HG03565 (cell line): ENCODE measurements at regions not wholly inside any gene's neighbourhood (a gene's known extent, or its start where the extent isn't known, plus 50 kb on each side); places are given as distances from the start of the nearest gene placed in this dataset.

Experiments
- ATAC-seq: cut with Tn5 transposase; IDR thresholded peaks from one replicate; pipeline ENCODE4 v1.9.1; 2021; ENCODE audit warnings: mild to moderate bottlenecking, moderate library complexity; ENCODE audit not compliant: unreplicated experiment

DNA sequence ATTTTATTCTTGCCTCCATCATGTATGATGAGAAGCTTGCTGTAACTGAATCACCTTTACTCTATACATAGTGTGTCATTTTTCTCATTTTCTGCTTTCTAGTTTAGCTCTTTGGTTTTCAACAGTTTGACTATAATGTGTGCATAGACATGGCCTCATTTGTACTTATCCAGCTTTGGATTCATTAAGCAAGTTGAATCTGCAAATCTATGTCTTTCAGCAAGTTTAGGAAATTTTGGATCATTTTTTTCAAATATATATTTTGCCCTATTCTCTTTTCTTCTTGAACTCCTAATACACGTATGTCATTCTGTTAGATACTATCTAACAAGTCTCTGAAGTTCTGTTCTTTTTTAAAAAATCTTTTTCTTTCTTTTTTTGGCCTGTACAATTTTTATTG lies 57.8 kb downstream of the PRLHR start:
- ATAC-seq = no peak

DNA sequence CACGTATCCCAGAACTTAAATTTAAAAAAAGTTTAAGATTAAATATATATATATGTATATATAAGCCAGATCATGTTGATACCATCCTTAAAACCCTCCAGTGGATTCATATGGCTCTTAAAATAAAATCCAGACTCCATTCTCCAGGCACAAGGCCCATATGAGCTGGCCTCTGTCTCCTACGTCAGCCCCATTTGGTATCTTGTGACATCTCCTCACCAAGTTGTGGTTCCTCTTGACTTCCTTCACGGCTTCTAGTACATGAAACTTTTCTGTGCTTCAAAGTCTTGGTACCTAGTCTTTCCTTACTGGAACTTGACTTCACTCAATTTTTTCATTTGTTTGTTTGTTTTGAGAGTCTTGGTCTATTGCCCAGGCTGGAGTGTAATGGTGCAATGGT lies 61.3 kb downstream of the PRLHR start:
- ATAC-seq = no peak

DNA sequence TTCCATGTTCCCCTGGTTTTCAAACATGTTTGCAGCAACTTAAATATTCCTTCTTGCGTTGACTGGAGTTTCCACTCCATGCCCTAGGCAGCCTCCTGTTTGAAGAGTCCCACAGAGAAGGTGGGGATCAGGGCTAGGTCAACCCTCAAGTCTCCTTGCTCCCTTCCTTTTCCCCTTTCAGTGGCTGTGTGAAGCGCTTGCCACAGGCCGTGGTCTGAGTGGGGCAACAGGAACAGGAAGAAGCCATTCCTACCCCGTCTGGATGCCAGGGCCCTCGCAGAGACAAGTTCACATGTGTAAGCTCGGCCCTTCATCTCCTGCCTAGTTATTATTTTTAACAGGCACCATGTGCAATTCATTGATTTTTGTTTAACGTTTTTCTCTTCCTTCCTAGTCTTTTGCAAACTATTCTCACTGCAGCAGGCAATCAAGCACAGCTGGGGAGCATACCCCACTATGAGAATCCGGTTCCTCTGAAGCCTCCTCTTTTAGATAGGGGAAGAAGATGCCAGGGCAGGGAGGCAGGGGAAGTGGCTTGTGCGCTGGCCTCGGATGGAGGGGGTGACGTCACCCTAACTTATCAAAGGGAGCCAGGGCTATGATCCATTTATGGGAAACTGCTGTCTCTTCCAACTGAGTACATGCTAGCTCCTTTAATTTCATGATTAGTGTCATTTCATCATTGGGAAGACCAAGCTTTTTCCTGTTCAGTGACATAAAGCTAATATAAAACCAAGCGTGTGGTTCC lies 64.2 kb downstream of the PRLHR start:
- ATAC-seq = no peak

DNA sequence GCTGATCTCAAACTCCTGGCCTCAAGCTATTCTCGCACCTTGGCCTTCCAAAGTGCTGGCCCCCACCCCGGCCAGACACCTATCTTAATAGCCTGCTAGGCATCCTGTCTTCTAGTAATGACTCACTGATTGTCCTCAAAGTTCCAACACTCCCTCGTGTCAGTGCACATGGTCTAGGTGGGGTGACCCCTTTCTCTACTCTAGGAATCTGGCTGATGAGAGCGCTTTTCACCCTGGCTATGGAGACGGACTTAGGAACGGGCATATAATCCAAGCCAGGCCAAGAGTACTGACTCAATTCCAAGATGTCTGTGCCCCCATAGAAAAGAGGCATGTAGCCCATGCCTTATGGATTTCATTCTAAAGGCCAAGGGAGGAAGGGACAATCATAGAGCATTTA lies 67.0 kb downstream of the PRLHR start:
- no peak for ATAC-seq

DNA sequence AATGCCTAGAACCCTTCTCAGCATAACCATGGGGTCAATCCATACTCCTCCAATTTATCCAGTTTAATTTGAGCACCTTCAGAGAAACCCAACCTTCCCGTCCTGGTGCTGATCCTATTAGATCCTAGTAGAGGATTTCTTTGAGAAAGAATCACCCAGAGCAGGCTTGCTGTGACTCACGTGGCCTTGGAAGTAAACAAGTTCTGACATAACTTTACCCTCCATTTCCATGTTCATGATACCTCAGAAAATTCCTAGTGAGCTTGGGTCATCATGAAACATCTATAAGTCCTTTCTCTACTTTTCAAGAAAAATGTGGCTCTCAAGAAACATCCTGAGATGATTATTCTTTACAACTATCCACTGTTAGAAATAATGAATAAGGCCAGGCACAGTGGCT lies 71.7 kb downstream of the PRLHR start:
- no peak for ATAC-seq

DNA sequence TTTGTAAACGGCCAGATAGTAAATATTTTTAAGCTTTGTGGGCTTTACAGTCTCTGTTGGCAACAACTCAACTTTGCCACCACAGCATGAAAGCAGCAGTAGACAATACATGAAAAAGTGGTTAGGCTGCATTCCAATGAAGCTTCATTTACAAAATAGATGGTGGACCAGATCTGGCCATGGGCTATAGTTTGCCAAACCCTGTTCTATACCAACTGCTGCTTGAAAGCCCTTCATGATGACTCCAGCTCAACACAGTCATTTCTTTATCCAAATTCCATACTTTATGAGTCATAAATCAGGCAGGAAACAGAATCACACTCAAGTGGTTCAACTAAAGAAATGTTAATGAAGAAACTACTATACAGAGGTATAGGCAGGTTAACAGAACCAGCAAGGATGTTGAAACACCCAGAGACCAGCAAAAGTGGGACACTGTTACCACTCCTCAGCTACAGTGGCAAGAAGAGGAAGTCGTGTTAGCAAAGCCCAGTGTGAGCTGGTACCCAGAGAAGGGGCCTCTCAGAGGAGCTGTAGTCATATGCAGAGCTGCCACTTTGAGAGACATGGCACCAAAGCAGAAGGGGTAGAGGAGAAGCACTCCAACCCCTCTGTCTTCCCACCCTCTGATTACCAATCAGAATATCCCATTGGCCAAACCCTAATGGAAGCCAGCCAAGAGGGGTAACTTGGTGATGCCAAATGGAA lies 72.5 kb downstream of the PRLHR start:
- no peak for ATAC-seq

DNA sequence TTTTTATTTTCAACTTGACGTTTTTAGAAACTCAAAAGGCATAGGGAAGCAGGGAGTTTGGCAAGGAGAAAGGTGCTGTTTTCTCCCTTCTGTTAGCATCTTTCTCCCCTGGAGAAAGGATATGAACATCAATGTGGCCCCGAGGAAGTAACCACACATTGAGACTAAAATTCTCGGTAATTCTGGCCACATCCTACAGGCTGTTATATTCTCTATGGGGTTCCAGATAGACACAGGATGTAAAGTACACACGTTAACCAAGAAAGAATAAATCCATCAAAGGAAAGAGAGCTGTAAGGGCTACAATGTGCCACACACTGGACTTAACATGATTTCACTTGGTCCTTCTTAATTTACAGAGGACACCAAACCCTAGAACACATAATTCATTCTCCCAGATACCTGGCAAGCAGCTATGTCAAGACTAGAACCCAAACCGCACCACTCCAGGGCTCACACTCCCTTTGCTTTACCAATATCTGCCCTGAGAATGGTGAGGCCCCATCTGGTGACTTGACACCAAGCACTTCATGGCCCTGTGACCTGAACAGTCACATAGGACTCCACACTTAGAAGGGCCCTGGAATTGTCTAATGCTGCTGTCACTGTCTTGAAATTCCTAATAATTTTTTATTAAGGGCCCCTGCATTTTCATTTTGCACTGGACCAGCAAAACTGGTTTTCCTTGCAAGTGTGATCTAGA lies 73.9 kb downstream of the PRLHR start:
- ATAC-seq = no peak

DNA sequence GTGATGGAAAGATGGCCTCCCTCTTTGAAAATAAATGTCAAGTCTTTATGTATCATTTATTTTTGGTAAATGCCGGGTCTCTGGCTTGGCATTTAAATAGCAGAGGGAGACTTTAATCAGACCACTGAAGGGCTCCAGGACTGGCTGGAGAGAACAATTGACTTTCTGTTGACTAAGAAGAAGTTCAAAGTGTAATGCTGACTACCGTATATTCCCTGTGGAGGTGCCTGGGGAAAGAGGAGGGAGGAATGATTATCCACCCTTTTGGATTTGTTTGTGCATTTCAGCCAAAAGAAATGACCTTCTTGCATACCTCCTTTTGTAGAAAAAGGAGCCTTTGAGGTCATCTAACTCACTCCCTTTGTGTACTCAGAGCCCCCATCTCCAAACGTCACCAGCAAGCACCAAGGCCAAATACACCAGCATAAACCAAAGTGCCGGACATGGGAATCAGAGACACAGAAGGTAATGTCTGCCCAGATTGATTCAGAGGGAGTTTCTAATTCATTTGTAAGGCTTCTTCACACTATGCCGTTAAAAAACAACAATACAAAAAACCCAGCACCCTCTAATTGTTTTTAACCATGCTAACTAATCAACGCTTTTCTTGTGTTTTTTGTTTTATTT lies 75.2 kb downstream of the PRLHR start:
- no peak for ATAC-seq

DNA sequence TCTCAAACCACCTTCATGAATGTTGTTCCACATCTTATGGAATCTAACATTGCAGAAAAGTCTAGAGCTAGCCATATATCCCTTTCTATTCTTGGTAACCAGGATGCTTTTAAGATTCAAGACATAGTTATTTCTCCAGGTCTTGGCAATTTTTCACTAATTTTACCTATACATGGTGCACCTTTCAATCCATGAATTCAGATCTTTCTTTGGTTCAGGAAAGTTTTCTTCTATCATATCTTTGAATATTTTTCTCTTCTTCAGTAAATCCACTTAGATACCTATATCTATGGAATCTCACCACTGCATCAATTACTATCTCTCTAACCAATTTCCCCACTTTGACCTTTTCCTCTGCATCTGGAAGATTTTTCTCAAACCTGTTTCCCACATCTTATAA lies 77.4 kb downstream of the PRLHR start:
- ATAC-seq = no peak

DNA sequence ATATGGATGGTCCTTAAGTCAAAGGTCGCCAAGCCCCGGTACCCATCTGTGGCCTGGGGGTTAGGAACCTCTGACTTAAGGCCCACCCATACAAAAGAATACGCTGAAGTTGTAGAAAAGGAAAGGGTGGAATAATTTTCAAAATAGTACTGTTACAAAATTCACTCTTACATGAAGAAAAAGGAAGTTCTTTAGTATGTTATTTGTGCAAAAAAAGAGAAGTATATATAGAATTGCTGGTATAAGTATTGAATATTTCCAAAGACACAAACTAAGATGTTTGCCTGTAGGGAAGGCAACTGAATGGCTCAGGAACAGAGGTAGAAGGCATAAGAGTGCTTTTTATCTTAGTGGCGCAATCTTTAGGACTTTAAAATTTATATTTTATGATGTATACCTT lies 78.7 kb downstream of the PRLHR start:
- no peak for ATAC-seq

DNA sequence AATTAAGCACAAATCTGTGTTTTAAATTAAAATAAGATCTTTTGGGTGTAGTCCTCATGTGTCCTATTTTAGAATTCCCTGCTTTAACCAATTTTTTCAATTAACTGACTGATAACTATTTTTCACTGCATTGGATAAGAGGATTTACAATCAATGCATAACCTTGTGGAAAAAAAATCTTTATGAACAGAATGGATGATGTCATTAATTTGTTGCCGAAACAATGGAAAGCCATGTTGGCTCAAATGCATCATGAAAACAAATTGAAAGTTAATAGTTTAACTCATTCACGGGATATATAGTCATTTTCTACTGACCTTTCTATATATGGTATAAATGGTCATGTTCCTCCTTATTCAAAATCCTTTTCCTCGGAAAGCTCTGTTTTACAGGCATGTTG lies 82.3 kb downstream of the PRLHR start:
- no peak for ATAC-seq

DNA sequence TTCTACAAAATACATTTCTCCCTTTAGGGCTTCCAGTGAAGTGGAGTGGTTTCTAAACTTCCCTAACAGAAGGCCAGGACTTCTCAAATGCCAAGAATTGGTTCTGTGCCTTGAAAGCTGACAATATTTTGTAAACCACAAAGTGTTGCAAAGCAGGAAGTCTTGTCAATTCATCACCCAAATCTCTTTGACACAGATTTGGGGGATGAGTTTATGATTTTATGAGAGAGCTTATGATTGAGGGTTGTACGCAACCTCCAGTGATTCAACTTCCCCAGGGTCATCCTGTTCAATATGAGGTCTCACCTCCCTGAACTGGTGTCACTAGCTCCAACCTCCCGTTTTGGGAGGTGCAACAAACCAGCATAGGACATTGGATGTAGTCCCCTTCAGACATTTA lies 83.7 kb downstream of the PRLHR start:
- ATAC-seq = no peak

DNA sequence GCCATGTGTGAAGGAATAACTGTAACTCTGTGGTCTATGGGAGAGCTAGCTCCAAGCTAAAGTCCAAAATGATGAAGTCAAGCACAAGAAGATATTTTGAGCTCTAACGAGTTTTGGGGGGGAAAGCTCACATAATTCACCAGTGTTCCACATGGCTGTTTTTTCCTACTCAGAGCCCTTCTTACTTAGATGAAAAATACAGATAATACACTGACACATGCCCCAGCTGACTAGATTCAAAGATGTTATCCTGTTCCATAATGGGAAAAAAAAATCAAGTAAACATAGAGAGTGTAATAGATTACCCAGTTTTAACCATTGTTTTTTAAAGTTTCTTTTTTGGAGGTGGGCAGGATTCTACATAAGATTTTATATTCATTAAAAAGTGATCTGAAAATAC lies 86.6 kb downstream of the PRLHR start:
- ATAC-seq = no peak

DNA sequence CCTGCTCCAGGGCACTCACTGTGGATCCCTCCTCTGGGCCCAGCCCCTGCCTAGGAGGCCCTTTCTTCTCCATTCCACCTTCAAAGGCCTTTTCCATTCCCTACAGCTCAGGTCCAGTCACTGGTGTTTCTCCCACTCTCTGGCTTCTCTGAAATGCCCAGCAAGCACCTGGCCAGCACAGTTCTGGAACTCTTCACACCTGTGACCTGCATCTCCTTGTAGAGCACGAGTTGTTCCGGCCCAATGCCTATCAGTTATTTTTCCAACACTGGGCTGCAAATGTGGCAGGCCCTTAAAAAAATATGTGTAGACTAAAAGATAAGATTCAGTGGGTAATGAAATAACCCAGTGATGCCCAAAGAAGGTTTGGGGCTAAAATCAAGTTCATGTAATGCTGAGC lies 87.1 kb downstream of the PRLHR start:
- no peak for ATAC-seq

DNA sequence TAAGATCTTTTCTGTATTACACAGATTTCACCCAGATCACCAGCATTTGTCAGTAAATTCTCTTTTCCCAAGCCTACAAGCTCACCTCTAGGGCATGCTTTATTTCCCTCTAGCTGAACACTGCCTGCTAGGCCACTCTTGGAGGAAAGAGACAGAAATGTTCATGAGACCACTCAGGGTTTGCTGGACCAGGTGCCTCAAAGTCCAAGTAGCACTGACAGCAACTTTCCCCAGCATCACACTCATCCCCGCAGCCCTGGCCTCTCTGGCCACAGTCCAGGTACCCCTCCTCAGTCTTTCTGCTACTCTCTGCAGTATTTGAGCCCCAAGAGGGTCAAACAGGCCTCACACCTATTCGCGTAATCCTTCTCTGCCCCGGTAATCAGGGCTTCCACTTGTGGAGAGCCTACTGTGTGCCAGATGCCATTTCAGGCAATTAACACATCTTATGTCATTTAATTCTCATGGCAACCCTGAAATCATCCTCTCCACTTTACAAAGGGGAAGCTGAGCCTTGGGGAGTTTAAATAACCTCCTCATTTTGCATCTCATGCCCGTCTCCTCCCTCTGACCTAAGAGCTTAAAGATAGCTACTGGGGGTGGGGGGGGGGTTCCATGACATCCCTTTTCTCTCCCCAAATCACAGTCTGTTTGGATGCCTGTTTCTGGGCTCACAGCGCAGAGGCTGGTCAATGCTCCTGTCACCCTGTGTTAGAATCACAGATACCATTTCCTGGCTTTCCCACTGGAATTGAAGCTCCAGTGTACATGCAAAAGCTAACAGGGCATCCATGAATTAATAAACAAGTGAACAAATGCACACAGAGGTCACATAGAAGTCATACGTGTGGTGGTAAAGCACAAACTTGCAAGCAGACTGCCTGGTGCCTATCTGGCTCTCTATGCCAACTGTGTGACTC lies 88.5 kb downstream of the PRLHR start:
- ATAC-seq = no peak

DNA sequence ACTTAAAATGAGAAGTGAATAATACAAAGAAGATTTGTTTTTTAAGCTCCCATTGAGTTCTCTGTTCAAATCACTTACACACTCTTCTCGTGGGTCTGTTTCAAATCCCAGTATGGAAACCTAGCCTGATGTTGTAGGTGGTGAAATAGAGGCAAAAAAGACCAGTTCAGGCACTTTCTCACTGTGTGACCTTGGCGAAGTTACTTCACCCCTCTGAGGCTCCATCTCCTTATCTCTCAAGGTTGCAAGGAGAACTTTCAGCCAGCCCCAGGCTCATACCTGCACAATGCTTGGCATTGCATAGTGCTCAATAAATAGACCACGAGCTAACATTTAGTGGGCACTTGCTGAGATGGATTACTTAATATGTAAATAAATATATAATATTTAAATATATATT lies 90.1 kb downstream of the PRLHR start:
- no peak for ATAC-seq

DNA sequence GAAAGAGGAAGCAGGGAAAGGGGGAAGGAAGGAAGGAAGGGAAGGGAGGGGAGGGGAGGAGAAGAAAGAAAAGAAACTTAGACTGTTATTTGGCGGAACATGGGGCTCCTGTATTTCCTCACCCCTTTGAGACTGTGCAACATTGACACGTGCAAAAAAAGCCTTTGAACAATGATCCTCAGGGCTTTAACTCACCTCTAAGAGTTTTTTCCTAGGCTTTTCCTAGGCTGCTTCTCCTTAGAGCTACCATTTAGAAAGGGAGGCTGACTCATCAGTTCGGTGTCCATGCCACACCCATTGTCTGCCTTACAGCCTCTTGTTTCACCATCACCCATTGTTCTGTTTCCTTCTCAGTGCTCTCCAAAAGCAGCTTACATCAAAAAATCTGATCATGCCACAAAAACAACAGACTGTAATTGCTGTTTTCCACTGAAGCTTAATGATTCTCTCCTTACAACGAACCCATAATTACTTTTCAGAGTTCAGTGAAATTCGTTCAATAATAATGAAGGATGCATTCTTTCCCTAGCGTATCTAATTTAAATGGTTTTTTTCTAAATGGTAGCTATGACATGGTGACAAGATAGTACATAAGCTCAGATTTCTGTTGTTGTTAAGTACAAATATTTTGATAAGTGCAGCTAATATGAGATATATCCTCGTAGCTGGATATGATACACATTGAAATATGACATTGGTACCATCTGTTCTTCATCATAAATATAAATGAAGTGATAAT lies 90.8 kb downstream of the PRLHR start:
- ATAC-seq = no peak

DNA sequence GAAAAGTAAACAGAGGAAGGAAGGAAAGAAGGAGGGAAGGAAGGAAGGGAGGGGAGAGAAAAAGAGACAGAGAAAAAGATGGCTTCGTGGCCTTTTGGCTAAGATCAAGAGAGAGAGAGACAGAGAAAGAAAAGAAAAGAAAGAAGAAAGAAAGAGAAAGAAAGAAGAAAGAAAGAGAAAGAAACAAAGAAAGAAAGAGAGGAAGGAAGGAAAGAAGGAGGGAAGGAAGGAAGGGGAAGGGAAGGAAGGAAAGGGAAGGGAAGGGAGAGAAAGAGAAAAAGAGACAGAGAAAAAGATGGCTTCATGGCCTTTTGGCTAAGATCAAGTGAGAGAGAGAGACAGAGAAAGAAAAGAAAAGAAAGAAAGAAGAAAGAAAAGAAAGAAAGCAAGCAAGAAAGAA lies 91.4 kb downstream of the PRLHR start:
- no peak for ATAC-seq

DNA sequence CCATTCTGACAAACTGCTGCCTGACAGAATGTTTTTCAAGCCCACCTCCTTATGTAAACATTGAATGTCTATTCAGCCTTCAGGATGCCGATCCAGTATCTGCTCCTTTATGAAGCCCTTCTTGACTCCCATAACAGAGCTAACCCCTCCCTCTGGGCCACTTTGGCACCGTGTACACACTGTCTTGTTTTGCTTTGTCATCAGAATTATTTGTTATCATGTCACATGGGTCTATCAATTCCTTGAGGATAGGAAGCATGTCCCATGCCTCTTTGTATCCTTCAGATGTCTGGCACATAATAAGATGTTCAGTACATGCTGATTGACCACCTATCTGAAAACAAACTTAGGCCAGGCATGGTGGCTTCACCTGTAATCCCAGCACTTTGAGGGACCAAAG lies 92.3 kb downstream of the PRLHR start:
- no peak for ATAC-seq
